Hepatocyte (in vitro differentiated cells): ENCODE measurements at regions not wholly inside any gene's neighbourhood (a gene's known extent, or its start where the extent isn't known, plus 50 kb on each side); places are given as distances from the start of the nearest gene placed in this dataset.
A peak's percentile ranks its signal among the peaks of the same experiment; 100 is the strongest.

ENCODE experiments used
- EZH2 ChIP-seq: fragments of 200-600 bp; sonication (generic); IDR thresholded peaks from 2 replicates; pipeline ENCODE4 v1.6.1; 2016; ENCODE audit warnings: antibody characterized with exemption, mild to moderate bottlenecking, borderline replicate concordance
- EZH2phosphoT487 ChIP-seq: fragments of 200-600 bp; sonication (generic); IDR thresholded peaks from one replicate; pipeline ENCODE4 v1.6.1; 2018; ENCODE audit warnings: antibody characterized with exemption, mild to moderate bottlenecking, low read depth, moderate library complexity; ENCODE audit not compliant: unreplicated experiment, severe bottlenecking
- TF ChIP-seq, protein P1 (sequence below): fragments of 200-600 bp; sonication (generic); IDR thresholded peaks from 2 replicates; pipeline ENCODE4 v1.5.1; 2016; ENCODE audit warnings: antibody characterized with exemption, mild to moderate bottlenecking; ENCODE audit not compliant: poor library complexity

DNA sequence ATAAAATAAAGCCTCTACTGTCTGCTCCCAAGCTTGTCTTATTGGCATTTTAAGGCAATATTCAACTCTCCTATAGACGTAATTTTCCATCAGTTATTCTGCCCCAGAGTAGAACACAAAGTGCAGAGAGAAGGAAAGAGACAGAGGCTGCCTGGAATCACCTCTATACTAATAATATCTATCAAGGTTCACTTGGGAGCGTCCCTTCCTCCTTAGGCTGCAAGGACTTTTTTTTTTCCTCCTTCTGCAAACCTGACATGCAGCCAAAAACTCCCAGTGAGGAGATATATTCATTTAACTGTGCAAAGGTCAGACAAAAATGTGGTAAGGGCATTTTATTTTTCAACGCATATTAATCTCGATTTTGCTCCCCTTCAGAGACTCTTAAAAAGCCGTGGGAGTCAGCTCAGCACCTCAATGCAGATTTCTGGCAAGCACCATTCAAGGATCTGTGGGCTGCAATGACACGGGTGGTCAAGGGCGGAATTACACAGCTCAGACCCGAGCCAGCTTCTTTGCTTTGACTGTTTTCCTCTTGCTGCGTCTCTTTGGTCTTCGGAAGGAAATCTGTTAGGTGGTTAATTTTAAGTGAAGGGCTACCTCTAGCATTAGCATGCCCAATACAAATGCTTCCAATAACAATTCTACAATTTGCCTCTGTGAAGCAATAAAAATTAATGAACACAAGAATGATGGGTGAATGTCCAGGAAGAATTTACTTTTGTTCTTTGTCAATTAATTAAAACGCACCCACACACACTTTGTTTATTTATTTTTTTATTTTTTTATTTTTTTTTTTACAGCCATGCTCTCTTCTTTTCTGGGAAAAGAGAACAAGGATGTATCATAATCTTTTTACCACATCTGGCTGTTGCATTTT, 587.7 kb upstream of the GRAMD2B start:
- TF ChIP-seq, protein P1, sequence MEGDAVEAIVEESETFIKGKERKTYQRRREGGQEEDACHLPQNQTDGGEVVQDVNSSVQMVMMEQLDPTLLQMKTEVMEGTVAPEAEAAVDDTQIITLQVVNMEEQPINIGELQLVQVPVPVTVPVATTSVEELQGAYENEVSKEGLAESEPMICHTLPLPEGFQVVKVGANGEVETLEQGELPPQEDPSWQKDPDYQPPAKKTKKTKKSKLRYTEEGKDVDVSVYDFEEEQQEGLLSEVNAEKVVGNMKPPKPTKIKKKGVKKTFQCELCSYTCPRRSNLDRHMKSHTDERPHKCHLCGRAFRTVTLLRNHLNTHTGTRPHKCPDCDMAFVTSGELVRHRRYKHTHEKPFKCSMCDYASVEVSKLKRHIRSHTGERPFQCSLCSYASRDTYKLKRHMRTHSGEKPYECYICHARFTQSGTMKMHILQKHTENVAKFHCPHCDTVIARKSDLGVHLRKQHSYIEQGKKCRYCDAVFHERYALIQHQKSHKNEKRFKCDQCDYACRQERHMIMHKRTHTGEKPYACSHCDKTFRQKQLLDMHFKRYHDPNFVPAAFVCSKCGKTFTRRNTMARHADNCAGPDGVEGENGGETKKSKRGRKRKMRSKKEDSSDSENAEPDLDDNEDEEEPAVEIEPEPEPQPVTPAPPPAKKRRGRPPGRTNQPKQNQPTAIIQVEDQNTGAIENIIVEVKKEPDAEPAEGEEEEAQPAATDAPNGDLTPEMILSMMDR, result peak; percentile 63
- TF ChIP-seq EZH2, result no peak
- no peak for TF ChIP-seq EZH2phosphoT487
